GM19035 (cell line): ENCODE measurements at regions not wholly inside any gene's neighbourhood (a gene's known extent, or its start where the extent isn't known, plus 50 kb on each side); places are given as distances from the start of the nearest gene placed in this dataset.

ENCODE experiments used
- ATAC-seq: cut with Tn5 transposase; IDR thresholded peaks from one replicate; pipeline ENCODE4 v1.9.1; 2021; ENCODE audit not compliant: unreplicated experiment

GRCh38 chr9:23153058-23153457 lies 673.0 kb downstream of the ELAVL2 start:
- no peak for ATAC-seq

- ATAC-seq = no peak
Measured at GRCh38 chr9:23160491-23160890, 665.5 kb downstream of the ELAVL2 start.

GRCh38 chr9:23160952-23161469 lies 665.0 kb downstream of the ELAVL2 start:
- ATAC-seq = no peak

- no peak for ATAC-seq
Measured at GRCh38 chr9:23162789-23163188, 663.3 kb downstream of the ELAVL2 start.

GRCh38 chr9:23171479-23171878 lies 654.6 kb downstream of the ELAVL2 start:
- no peak for ATAC-seq

GRCh38 chr9:23172206-23172605 lies 653.8 kb downstream of the ELAVL2 start:
- ATAC-seq = no peak

- ATAC-seq = no peak
Measured at GRCh38 chr9:23172979-23173637, 652.9 kb downstream of the ELAVL2 start.

- ATAC-seq = no peak
Measured at GRCh38 chr9:23194281-23194680, 631.8 kb downstream of the ELAVL2 start.

- ATAC-seq = no peak
Measured at GRCh38 chr9:23215688-23216087, 610.4 kb downstream of the ELAVL2 start.

GRCh38 chr9:23219471-23219870 lies 606.6 kb downstream of the ELAVL2 start:
- no peak for ATAC-seq

GRCh38 chr9:23220171-23220570 lies 605.9 kb downstream of the ELAVL2 start:
- no peak for ATAC-seq

GRCh38 chr9:23220957-23221356 lies 605.1 kb downstream of the ELAVL2 start:
- no peak for ATAC-seq

GRCh38 chr9:23229890-23230317 lies 596.1 kb downstream of the ELAVL2 start:
- no peak for ATAC-seq

GRCh38 chr9:23232831-23233230 lies 593.2 kb downstream of the ELAVL2 start:
- ATAC-seq = no peak

GRCh38 chr9:23243523-23243922 lies 582.5 kb downstream of the ELAVL2 start:
- ATAC-seq = no peak

GRCh38 chr9:23245067-23245466 lies 581.0 kb downstream of the ELAVL2 start:
- ATAC-seq = no peak

- ATAC-seq = no peak
Measured at GRCh38 chr9:23254404-23255184, 571.4 kb downstream of the ELAVL2 start.

GRCh38 chr9:23255346-23255745 lies 570.7 kb downstream of the ELAVL2 start:
- ATAC-seq = no peak

GRCh38 chr9:23258569-23258968 lies 567.5 kb downstream of the ELAVL2 start:
- no peak for ATAC-seq

GRCh38 chr9:23278561-23278960 lies 547.5 kb downstream of the ELAVL2 start:
- no peak for ATAC-seq

GRCh38 chr9:23287390-23287789 lies 538.6 kb downstream of the ELAVL2 start:
- ATAC-seq = no peak

- ATAC-seq = no peak
Measured at GRCh38 chr9:23288545-23288944, 537.5 kb downstream of the ELAVL2 start.
